ENCODE measurements at regions not wholly inside any gene's neighbourhood (a gene's known extent, or its start where the extent isn't known, plus 50 kb on each side); places are given as distances from the start of the nearest gene placed in this dataset.
"Not testable (repeated sequence)": the region's sequence is repeated elsewhere in the genome, so short reads cannot be mapped to it uniquely, and the experiment has no call there.

DNA sequence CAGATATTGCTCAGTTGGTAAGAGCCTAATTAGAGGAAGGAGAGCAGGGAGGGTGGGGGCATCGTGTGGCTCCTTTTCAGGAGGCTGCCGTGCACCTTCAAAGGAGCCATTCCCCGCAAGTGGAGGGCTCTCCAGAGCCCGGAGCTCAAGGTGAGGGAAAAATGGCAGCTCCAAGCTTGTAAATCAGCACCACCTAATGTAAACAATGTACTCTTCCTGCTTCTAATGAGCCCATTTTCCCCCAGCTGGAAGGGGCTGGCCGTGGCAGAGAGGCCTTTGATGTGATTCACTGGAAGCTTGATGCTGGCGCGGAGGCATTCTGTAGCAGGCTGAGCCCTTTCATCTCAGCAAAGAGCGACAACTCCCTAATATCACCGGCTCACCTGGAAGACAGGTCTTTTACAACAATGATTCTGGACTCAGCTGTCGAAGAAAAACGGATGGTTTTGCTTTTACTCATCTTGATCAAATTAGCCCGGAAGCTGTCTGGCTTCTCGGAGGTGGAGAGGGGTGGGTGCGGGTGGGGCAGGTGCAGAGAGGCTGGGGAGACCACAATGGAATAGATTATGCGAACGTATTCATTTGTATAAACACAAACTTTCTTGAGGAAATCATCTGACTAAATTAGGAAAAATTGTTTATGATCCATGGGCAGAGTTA is 112.5 kb downstream of the RRAGC start:
- DNase-seq = peak; percentile 37

- no peak for DNase-seq
Measured at GRCh38 chr1:38746402-38746935, 113.1 kb downstream of the RRAGC start.

DNA sequence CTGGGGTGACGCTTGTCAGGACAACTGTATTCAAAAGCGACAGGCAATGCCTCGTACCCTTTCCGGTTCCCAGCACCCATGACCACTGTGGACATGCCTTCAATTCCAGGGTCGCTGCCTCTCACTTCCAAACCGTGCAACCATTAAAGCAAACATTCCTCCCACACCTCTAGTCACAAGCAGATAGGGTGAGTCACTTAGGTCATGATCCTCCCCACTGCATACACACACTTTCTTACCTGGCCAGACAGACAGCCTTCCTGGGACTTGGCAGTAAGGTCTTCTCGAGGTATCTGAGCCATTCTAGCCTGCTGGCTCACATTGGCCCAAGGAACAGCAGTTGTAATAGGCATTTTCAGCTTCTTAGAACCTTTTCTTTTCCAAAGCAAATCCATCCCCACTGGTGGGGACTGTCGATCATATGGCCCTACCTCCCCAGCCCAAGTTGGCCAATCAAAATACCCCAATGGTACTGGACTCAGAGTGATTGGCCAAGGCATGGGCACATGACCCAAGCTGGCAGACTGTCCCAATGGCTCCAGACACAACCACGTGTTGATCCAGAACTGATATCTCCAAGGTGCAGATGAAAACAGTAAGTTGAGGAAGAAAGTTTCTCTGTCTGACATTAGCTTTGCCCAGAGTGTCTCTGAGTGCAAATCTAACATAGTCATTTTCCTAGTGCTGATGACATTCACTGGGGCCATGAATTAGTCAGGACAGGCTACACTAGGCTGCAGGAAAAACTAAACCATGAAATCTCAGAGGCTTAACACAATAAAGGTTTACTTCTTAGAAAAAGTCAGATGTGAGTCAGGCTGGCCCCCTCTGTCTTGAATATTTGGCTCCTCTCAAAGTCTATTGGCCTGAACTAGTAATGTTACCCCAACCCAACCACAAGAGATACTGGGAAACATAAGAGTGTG is 113.8 kb downstream of the RRAGC start:
- peak; percentile 58 for DNase-seq

GRCh38 chr1:38744452-38745350 is 114.9 kb downstream of the RRAGC start:
- DNase-seq = no peak

- no peak for DNase-seq
Measured at GRCh38 chr1:38743184-38743583, 116.4 kb downstream of the RRAGC start.

DNA sequence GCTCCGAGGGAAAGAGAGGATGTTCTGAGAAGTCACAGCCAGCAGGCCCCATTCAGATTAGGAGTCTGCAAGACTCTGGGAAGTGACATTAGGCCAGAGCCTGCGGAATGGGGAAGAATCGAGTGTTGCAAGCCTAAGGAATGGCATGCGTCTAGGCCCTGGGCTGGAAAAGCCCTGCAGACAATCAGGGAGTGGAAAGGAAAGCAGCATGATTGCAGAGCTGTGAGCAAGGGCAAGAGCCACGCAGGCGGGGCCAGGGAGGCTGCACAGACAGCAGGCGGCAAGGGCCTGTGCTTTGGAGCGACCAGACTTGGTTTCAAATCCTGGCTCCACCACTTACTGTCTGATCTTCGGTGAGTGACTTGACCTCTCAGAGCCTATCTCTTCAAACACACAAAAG is 118.2 kb downstream of the RRAGC start:
- DNase-seq = no peak

- no peak for DNase-seq
Measured at GRCh38 chr1:38740487-38740886, 119.1 kb downstream of the RRAGC start.

GRCh38 chr1:38738207-38738606 is 121.4 kb downstream of the RRAGC start:
- DNase-seq = no peak

- DNase-seq = no peak
Measured at GRCh38 chr1:38736399-38736798, 123.2 kb downstream of the RRAGC start.

- DNase-seq = no peak
Measured at GRCh38 chr1:38735651-38736161, 123.9 kb downstream of the RRAGC start.

DNA sequence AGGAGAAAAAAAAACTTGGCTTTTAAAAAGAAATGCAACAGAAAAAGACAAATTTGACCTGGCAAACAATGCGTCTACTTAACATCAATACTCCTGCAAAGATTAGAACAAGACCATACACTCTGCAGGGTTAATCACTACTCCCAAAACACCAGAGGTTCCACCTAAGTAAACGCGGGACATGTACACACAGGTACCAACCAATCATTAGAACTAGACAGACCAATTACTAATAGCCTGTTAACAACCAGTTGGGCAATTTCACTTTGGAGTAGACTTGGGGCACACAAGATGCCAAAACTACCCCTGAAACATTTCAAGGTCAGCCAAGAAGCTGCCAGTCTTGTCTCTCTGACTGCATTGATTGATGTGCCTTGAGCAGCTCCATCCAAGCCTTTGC is 125.8 kb downstream of the RRAGC start:
- no peak for DNase-seq

GRCh38 chr1:38730511-38731397 is 128.8 kb downstream of the RRAGC start:
- no peak for DNase-seq

DNA sequence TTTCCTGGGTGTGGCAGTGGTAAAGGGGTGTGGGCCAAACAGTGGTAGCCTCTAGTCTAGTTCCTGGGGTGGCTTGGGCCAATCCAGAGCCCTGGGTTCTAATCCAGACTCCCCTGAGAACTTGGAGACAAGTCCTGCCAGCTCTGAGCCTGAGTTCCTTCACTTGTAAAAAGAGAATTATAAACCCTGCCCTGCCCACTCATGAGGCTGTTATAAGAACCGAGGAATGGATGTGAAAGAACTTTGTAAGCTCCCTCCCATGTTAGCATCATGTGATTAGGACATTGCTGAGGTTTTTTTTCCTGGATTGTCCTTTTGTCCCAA is 131.0 kb downstream of the RRAGC start:
- no peak for DNase-seq

- no peak for DNase-seq
Measured at GRCh38 chr1:38727684-38728584, 131.6 kb downstream of the RRAGC start.

DNA sequence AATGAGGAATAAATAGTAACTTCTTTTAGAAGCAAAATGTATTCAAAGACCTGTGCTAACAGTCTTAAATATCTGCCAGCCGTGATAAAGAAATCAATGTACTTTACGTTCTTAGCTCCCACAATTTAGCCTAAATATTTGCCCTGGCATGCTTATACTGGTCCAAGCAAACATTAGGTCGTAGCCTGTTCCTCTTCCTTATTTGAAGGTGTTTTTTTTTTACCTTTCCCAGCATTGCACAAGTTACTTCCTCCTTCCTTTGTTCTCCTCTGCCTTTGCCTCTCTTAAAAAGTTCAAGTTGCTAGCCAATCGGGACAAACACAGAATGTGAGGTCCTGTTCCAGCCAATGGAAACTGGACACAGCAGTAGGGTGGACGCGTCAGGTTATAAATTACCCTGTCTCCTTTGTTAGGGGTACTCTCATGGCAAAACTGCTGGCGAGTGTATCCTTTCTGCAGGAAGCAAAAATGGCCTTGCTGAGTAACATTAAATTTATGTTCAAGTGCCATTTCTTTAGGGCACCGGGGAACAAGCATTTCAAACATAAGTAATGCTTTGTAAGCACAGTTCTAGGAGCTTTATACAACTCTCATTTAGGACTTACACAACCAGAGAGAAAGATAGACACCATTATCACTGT is 134.1 kb downstream of the RRAGC start:
- DNase-seq = not testable (repeated sequence)

GRCh38 chr1:38724160-38725131 is 135.1 kb downstream of the RRAGC start:
- DNase-seq = no peak

GRCh38 chr1:38721816-38722215 is 137.8 kb downstream of the RRAGC start:
- DNase-seq = no peak

DNA sequence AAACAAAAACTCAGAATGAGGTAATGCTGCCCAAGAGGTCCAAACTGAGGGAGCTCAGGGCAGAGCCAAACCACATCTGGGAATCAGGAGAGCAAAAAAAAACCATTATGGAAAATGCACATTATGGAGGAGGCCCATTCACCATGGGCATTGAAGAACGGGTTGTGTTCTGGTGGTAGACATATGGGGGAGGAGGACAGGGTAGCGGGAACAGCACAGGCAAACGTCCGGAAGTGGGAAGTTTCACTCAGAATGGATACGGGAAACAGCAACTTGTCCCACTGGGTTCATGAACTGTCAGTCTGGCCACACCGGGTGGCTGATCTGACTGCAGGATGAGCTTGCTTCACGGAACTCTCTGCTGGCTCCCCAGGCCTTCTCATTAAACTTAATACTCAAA is 139.7 kb downstream of the RRAGC start:
- no peak for DNase-seq

DNA sequence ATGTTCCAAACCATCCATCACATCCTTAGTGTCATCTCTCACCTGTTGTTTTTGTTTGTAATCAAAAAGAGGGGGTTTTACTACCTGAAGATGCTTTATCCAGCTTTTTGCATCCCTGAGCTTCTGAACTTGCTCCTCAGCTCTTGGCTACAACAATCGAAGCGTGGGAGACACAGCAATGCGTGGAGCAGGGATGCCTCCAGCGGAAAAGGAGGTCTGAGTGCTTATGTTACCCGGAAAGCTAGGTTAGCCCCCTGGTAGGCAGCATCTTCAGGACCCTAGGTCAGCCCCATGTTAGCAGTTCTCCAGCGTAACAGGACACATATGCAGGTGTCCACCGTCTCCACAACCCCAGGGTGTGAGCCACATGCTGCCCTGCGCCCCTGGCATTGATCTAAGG is 141.5 kb downstream of the RRAGC start:
- DNase-seq = no peak
